ENCODE measurements at regions not wholly inside any gene's neighbourhood (a gene's known extent, or its start where the extent isn't known, plus 50 kb on each side); places are given as distances from the start of the nearest gene placed in this dataset.
"Not testable (repeated sequence)": the region's sequence is repeated elsewhere in the genome, so short reads cannot be mapped to it uniquely, and the experiment has no call there.

DNA sequence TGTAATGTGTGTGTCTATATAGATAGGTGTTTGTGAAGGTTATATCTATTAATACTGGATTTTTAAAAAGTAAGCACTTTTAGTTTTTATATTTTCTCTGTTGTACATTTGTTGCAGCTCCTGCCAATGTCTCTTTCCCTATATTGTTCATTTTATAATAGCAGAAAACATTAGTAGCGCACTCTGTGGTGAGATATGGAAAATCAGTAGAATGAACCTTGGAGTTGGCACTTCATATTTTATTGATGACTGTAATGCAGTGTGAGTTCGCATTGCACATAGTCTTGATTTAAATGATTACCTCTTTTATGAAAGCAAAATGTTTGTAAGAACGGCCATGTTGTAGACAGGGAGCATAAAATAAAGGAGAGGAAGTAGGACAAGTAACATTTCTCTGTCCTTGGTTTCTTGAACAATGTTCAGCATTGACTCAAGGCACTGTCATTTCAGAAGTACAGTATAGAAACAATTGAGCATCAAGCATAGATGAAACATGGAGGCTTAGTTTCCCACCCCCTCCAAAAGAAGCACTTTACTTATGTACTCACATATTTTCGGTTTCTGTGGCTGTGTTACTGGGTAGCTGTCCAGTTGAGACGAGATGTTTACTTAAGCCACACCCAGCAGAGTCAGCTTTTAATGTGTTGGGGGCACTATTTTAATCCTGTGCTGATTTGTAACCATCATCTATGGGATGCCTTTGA lies 74.0 kb downstream of the TANC2 start:
- H3K4me1 ChIP-seq (ENCODE audit: insufficient read depth, low read length) = peaks cover 23% of the 10 kb centered on the region
- H3K36me3 ChIP-seq (ENCODE audit: insufficient read depth, low read length) = no peaks in the 10 kb centered on the region
- no peaks in the 10 kb centered on the region for H3K9me3 ChIP-seq (ENCODE audit: insufficient read depth, low read depth, low read length)
- H3K4me3 ChIP-seq (ENCODE audit: low read length) = no peak overlapping the region
- 91% methylated on average over 5 of the region's 5 CpGs for WGBS
- no peaks in the 10 kb centered on the region for H3K27me3 ChIP-seq (ENCODE audit: insufficient read depth, low read length)
- H3K9ac ChIP-seq (ENCODE audit: low read depth, low read length) = no peak overlapping the region
- no peak overlapping the region for H3K27ac ChIP-seq (ENCODE audit: low read depth, low read length)

DNA sequence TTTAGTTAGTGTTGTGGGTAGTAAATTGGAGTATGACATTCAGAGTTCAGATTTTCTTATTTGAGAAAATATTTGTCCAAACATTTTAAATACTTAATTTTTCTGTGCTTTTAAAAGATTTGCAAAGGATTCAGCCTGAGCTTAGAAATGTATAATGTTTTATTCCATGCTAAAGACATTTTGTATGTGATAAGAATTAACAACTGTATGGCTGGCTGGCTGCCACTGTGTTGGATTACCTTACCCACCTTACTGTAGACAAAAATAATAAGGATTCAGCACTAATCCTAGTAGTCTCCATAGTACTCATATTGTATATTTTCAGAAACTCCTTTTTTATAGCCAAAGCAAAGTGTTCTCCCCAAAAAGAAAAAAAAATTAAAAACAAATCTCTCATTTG lies 74.8 kb downstream of the TANC2 start:
- Histone ChIP-seq H3K9me3 (ENCODE audit: insufficient read depth, low read depth, low read length) (no peaks in the 10 kb centered on the region), H3K27ac (ENCODE audit: low read depth, low read length) (no peak overlapping the region), H3K9ac (ENCODE audit: low read depth, low read length) (no peak overlapping the region), H3K4me1 (ENCODE audit: insufficient read depth, low read length) (peaks cover 29% of the 10 kb centered on the region), H3K27me3 (ENCODE audit: insufficient read depth, low read length) (no peaks in the 10 kb centered on the region), H3K36me3 (ENCODE audit: insufficient read depth, low read length) (no peaks in the 10 kb centered on the region), H3K4me3 (ENCODE audit: low read length) (no peak overlapping the region)

- Histone ChIP-seq H3K9ac (ENCODE audit: low read depth, low read length) (no peak overlapping the region), H3K27me3 (ENCODE audit: insufficient read depth, low read length) (no peaks in the 10 kb centered on the region), H3K4me1 (ENCODE audit: insufficient read depth, low read length) (peaks cover 29% of the 10 kb centered on the region), H3K27ac (ENCODE audit: low read depth, low read length) (no peak overlapping the region), H3K4me3 (ENCODE audit: low read length) (no peak overlapping the region), H3K9me3 (ENCODE audit: insufficient read depth, low read depth, low read length) (no peaks in the 10 kb centered on the region), H3K36me3 (ENCODE audit: insufficient read depth, low read length) (no peaks in the 10 kb centered on the region)
- 87% methylated on average over 2 of the region's 4 CpGs for WGBS
These were observed 75.2 kb downstream of the TANC2 start for GRCh38 chr17:63041251-63041650.

DNA sequence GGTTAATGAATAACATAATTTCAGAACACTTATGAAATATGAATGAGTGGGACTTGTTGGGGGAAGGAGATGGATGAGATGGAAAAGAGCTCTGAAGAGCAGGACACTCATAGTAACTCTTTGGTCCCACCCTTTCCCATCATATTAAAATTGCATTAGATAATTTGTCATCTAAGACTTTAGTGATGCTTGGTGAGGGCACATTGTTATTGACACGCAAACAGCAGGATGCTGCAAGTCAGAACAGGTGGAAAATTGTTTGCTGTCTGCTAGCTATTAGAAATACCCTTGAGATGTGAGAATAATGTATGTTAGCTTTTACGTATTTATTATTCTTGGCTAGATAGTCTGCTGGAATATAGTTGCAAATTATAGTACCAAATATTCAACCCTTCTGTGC lies 75.7 kb downstream of the TANC2 start:
- Histone ChIP-seq H3K27ac (ENCODE audit: low read depth, low read length) (no peak overlapping the region), H3K9ac (ENCODE audit: low read depth, low read length) (no peak overlapping the region), H3K4me3 (ENCODE audit: low read length) (no peak overlapping the region), H3K27me3 (ENCODE audit: insufficient read depth, low read length) (no peaks in the 10 kb centered on the region), H3K9me3 (ENCODE audit: insufficient read depth, low read depth, low read length) (no peaks in the 10 kb centered on the region), H3K36me3 (ENCODE audit: insufficient read depth, low read length) (no peaks in the 10 kb centered on the region), H3K4me1 (ENCODE audit: insufficient read depth, low read length) (peaks cover 29% of the 10 kb centered on the region)
- 92% methylated on average over 2 of the region's 2 CpGs for WGBS

DNA sequence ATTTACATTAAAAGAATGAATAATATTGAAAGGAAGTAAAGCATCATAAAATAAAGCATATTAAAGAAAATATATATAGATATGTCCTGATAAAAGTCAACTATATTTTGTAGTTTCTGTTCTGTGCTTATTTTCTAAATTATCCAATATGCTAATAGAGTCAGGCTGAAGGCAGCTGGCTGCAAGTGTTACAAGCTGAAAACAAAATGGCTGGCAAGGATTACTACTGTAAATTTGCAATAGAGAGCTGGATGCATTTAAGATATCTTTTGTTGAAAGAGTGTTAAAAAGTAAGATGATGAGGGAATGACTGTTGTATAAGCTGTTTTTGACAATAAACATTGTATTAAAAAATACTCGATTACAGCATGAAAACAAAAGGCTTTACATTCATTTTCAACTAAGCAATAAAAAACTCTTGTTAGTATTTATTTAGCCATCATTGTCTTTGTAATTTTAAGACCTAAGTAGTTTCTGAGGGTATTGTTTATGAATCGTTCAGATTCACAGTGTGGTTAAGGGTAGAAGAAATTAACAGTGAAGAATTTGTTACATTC lies 76.3 kb downstream of the TANC2 start:
- H3K4me3 ChIP-seq (ENCODE audit: low read length) = no peak overlapping the region
- H3K4me1 ChIP-seq (ENCODE audit: insufficient read depth, low read length) = peaks cover 29% of the 10 kb centered on the region
- H3K27ac ChIP-seq (ENCODE audit: low read depth, low read length) = no peak overlapping the region
- 65% methylated on average over 1 of the region's 2 CpGs for WGBS
- H3K36me3 ChIP-seq (ENCODE audit: insufficient read depth, low read length) = no peaks in the 10 kb centered on the region
- no peaks in the 10 kb centered on the region for H3K9me3 ChIP-seq (ENCODE audit: insufficient read depth, low read depth, low read length)
- H3K9ac ChIP-seq (ENCODE audit: low read depth, low read length) = no peak overlapping the region
- H3K27me3 ChIP-seq (ENCODE audit: insufficient read depth, low read length) = no peaks in the 10 kb centered on the region

DNA sequence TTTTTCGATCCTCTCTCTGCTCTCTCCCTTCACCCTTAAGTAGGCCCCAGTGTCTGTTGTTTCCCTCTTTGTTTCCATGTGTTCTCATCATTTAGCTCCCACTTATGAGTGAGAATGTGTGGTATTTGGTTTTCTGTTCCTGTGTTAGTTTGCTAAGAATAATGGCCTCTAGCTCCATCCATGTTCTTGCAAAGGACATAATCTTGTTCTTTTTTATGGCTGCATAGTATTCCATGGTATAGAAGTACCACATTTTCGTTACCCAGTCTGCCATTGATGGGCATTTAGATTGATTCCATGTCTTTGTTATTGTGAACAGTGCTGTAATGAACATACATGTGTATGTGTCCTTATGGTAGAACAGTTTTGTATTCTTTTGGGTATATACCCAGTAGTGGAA lies 91.5 kb downstream of the TANC2 start:
- H3K27me3 ChIP-seq (ENCODE audit: insufficient read depth, low read length); H3K4me3 ChIP-seq (ENCODE audit: low read length); H3K4me1 ChIP-seq (ENCODE audit: insufficient read depth, low read length); H3K27ac ChIP-seq (ENCODE audit: low read depth, low read length); H3K9me3 ChIP-seq (ENCODE audit: insufficient read depth, low read depth, low read length); H3K9ac ChIP-seq (ENCODE audit: low read depth, low read length); H3K36me3 ChIP-seq (ENCODE audit: insufficient read depth, low read length): not testable (repeated sequence)
- WGBS = 93% methylated on average over 1 of the region's 2 CpGs

DNA sequence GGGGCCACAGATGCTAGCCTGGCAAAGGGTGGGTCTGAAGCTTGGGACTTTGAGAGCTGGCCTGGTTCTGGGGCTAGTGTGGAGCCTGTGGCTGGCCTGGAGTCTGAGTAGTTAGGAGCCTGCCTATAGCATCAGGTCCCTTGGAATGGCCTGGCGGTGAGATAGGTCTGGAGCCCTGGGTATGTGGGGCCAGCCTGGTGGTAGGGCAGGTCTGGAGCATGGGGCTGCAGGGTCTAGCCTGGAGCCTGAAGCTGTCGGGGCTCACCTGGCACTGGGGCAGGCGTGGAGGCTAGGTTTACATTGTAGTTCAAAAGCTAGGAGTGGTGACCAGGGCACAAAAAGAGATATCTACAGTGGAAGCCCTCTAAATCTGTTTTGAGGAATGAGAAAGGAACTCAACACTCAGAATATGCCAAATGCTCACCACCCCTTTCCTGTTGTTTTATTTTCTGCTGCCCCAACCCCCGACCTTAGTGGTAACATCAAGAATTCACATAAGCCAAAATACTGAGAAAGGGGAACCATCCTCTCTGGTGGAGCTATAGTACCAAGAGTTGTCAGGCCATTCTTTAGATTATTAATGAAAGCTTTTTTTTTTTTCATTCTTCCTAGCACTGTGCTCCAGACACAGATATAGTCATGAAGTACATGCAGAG lies 100.3 kb downstream of the TANC2 start:
- H3K27me3 ChIP-seq (ENCODE audit: insufficient read depth, low read length) = no peaks in the 10 kb centered on the region
- H3K4me1 ChIP-seq (ENCODE audit: insufficient read depth, low read length) = no peaks in the 10 kb centered on the region; the same call in 1 of the 2 replicates
- 92% methylated on average over 4 of the region's 4 CpGs for WGBS
- no peaks in the 10 kb centered on the region for H3K36me3 ChIP-seq (ENCODE audit: insufficient read depth, low read length)
- H3K9me3 ChIP-seq (ENCODE audit: insufficient read depth, low read depth, low read length) = no peaks in the 10 kb centered on the region
- no peak overlapping the region for H3K4me3 ChIP-seq (ENCODE audit: low read length)
- H3K9ac ChIP-seq (ENCODE audit: low read depth, low read length) = no peak overlapping the region
- no peak overlapping the region for H3K27ac ChIP-seq (ENCODE audit: low read depth, low read length)

GRCh38 chr17:63069245-63069644 lies 103.2 kb downstream of the TANC2 start:
- WGBS = 94% methylated on average over 1 of the region's 1 CpG
- no peak overlapping the region for H3K9ac ChIP-seq (ENCODE audit: low read depth, low read length)
- H3K36me3 ChIP-seq (ENCODE audit: insufficient read depth, low read length) = no peaks in the 10 kb centered on the region
- H3K4me3 ChIP-seq (ENCODE audit: low read length) = no peak overlapping the region
- no peaks in the 10 kb centered on the region for H3K9me3 ChIP-seq (ENCODE audit: insufficient read depth, low read depth, low read length)
- H3K27ac ChIP-seq (ENCODE audit: low read depth, low read length) = no peak overlapping the region
- no peaks in the 10 kb centered on the region for H3K27me3 ChIP-seq (ENCODE audit: insufficient read depth, low read length)
- H3K4me1 ChIP-seq (ENCODE audit: insufficient read depth, low read length) = no peaks in the 10 kb centered on the region; the same call in 1 of the 2 replicates

GRCh38 chr17:63070031-63070430 lies 104.0 kb downstream of the TANC2 start:
- no peaks in the 10 kb centered on the region for H3K9me3 ChIP-seq (ENCODE audit: insufficient read depth, low read depth, low read length)
- no peaks in the 10 kb centered on the region for H3K36me3 ChIP-seq (ENCODE audit: insufficient read depth, low read length)
- no peak overlapping the region for H3K4me3 ChIP-seq (ENCODE audit: low read length)
- no peaks in the 10 kb centered on the region for H3K27me3 ChIP-seq (ENCODE audit: insufficient read depth, low read length)
- WGBS = 100% methylated on average over 1 of the region's 1 CpG
- no peak overlapping the region for H3K27ac ChIP-seq (ENCODE audit: low read depth, low read length)
- H3K4me1 ChIP-seq (ENCODE audit: insufficient read depth, low read length) = no peaks in the 10 kb centered on the region; the same call in 1 of the 2 replicates
- no peak overlapping the region for H3K9ac ChIP-seq (ENCODE audit: low read depth, low read length)

DNA sequence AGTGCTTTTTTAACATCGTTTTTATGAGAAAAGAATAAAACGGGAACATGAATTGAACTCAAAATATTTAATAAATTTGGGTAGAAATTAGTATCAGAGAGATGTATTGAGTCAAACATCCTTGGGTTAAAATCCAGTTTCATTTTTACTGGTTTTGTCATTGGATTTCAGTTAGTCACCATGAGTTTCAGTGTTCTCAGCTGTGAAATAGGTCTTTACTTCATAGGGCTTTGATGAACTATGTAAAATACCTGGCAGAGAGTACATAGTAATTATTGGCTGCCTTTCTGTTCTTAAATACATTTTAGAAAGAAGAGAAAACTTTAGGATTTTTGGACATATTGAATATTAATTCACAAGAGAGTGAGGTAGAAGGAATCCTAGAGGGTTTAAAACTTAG lies 105.8 kb downstream of the TANC2 start:
- Histone ChIP-seq H3K9ac (ENCODE audit: low read depth, low read length) (no peak overlapping the region), H3K36me3 (ENCODE audit: insufficient read depth, low read length) (no peaks in the 10 kb centered on the region), H3K9me3 (ENCODE audit: insufficient read depth, low read depth, low read length) (no peaks in the 10 kb centered on the region), H3K4me1 (ENCODE audit: insufficient read depth, low read length) (no peaks in the 10 kb centered on the region; the same call in 1 of the 2 replicates), H3K4me3 (ENCODE audit: low read length) (no peak overlapping the region), H3K27ac (ENCODE audit: low read depth, low read length) (no peak overlapping the region), H3K27me3 (ENCODE audit: insufficient read depth, low read length) (no peaks in the 10 kb centered on the region)
- 94% methylated on average over 2 of the region's 2 CpGs for WGBS

DNA sequence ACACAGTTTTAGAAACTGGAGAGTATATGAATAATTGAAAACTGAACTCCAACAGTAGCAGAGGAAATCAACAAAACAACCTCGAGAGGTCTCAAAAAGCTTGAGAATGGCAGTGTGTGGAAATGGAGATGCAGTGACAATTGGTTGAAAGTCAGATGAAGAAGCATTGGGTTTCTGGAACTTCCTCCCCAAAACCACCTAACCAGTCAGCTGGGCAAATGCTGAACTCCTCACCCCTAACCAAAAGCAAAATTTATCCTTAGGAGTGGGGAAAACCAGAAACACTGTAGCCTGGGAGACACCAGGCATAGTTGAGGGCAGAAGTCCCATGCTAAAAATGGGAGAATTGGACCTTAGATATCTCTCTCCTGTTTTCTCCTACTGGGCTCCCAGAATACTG lies 109.9 kb downstream of the TANC2 start:
- H3K27me3 ChIP-seq (ENCODE audit: insufficient read depth, low read length) = no peaks in the 10 kb centered on the region
- H3K36me3 ChIP-seq (ENCODE audit: insufficient read depth, low read length) = no peaks in the 10 kb centered on the region
- H3K4me1 ChIP-seq (ENCODE audit: insufficient read depth, low read length) = no peaks in the 10 kb centered on the region
- H3K9me3 ChIP-seq (ENCODE audit: insufficient read depth, low read depth, low read length) = no peaks in the 10 kb centered on the region
- no peak overlapping the region for H3K27ac ChIP-seq (ENCODE audit: low read depth, low read length)
- H3K4me3 ChIP-seq (ENCODE audit: low read length) = no peak overlapping the region
- no peak overlapping the region for H3K9ac ChIP-seq (ENCODE audit: low read depth, low read length)
- WGBS = 97% methylated on average over 1 of the region's 1 CpG

All from HUES64 (cell line).